IPS-18a (cell line): ENCODE measurements at regions not wholly inside any gene's neighbourhood (a gene's known extent, or its start where the extent isn't known, plus 50 kb on each side); places are given as distances from the start of the nearest gene placed in this dataset.

ENCODE experiments used
- H3K27ac ChIP-seq: one replicate; pipeline ENCODE4 v1.5.1; 2013; ENCODE audit warnings: low read length
- H3K27me3 ChIP-seq: one replicate; pipeline ENCODE4 v1.6.1; 2013; ENCODE audit warnings: mild to moderate bottlenecking, low read length; ENCODE audit not compliant: control insufficient read depth, insufficient read depth
- H3K36me3 ChIP-seq: one replicate; pipeline ENCODE4 v1.6.1; 2013; ENCODE audit warnings: low read depth, low read length; ENCODE audit not compliant: control insufficient read depth
- H3K4me1 ChIP-seq: one replicate; pipeline ENCODE4 v1.6.1; 2013; ENCODE audit warnings: low read depth, low read length; ENCODE audit not compliant: control insufficient read depth
- H3K4me3 ChIP-seq: one replicate; pipeline ENCODE4 v1.5.1; 2013; ENCODE audit warnings: low read length
- H3K9ac ChIP-seq: one replicate; pipeline ENCODE4 v1.6.1; 2013; ENCODE audit warnings: mild to moderate bottlenecking, low read length, moderate library complexity
- H3K9me3 ChIP-seq: one replicate; pipeline ENCODE4 v1.6.1; 2013; ENCODE audit warnings: low read depth, low read length; ENCODE audit not compliant: control insufficient read depth

DNA sequence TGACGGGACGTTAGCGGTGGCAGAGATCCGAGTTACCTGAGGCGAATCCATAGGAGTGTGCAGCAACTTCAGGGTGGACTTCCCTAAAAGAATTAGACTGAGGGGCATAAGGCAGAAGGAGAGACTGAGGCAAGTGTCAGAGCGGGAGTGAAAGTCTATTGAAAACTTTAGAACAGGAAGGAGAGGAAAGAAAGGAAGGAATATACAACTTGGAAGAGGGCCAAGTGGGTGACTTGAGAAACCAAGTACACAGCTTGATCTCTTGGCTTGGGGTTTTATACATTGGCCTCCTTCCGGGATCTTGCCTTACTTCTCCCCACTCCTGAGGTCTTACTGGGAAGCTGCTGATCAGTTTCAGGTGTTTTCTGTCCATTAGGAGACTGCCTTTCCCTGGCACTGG, 84.9 kb downstream of the SNX18 start:
- H3K27ac ChIP-seq: no peak overlapping the region
- no peaks in the 10 kb centered on the region for H3K27me3 ChIP-seq
- no peak overlapping the region for H3K9ac ChIP-seq
- no peaks in the 10 kb centered on the region for H3K4me1 ChIP-seq
- no peaks in the 10 kb centered on the region for H3K36me3 ChIP-seq
- no peaks in the 10 kb centered on the region for H3K9me3 ChIP-seq
- no peak overlapping the region for H3K4me3 ChIP-seq

DNA sequence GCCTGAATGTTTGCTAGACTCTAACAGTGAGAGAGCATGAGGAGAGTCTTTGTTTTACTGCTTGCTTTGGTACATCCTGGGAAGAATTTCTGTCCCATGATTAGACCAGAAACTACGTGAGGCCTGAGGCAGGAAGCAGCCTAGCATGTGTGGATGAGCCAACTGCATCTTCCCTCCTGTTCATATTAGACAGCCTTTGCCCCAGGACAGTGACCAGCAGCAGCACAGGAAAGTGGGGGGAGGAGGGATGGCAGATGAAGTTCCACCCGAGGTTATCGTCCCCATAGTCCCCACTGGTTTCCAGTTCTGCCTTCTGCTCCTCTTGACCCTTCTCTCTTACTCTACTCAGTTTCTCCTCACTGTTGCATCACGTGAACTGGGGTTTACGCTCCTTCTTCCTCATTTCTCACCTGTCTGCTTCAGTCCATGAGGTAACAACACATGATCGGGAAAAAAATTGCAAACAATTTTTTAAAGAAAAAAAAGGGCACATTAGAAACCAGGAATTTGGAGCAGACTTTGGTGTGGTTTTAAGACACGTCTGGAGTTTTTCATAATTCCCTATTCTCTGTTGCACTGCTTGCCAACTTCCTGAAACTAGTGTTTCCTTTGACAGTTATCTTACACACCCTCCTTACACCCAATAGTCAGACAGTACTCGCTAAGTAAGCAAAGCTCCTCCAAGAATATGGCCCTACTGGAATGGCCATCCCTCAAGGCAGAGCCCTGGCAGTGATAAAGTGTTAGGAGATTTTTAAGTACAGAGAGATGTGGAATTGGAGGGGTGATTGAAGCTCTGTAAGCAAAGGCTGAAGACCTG, 84.1 kb downstream of the SNX18 start:
- Histone ChIP-seq H3K27ac (no peak overlapping the region), H3K4me3 (no peak overlapping the region)

More for the DNA sequence above, 84.1 kb downstream of the SNX18 start:
- Histone ChIP-seq H3K4me1 (no peaks in the 10 kb centered on the region), H3K9ac (no peak overlapping the region), H3K9me3 (no peaks in the 10 kb centered on the region), H3K27me3 (no peaks in the 10 kb centered on the region), H3K36me3 (no peaks in the 10 kb centered on the region)
